ENCODE measurements at regions not wholly inside any gene's neighbourhood (a gene's known extent, or its start where the extent isn't known, plus 50 kb on each side); places are given as distances from the start of the nearest gene placed in this dataset.

DNA sequence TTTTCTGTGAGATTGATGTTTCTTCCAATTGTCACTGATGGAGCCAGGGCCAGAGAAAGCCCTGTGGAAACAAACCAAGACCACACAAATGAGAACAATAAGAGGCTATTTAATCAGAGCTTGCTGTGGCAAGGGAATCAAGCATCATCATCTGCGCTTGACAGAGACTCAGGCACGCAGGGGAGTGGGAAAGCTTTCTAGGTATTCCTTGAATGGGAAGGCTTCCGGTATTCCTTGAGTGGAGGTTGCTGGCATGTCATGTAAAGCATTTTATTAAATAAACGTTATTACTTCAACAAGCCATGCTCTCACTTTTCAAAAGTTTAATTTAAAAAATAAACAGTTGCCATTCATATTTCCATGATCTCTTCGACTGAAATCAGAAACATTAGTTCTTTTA lies 194.6 kb upstream of the SYT4 start:
- TF ChIP-seq, protein P1, sequence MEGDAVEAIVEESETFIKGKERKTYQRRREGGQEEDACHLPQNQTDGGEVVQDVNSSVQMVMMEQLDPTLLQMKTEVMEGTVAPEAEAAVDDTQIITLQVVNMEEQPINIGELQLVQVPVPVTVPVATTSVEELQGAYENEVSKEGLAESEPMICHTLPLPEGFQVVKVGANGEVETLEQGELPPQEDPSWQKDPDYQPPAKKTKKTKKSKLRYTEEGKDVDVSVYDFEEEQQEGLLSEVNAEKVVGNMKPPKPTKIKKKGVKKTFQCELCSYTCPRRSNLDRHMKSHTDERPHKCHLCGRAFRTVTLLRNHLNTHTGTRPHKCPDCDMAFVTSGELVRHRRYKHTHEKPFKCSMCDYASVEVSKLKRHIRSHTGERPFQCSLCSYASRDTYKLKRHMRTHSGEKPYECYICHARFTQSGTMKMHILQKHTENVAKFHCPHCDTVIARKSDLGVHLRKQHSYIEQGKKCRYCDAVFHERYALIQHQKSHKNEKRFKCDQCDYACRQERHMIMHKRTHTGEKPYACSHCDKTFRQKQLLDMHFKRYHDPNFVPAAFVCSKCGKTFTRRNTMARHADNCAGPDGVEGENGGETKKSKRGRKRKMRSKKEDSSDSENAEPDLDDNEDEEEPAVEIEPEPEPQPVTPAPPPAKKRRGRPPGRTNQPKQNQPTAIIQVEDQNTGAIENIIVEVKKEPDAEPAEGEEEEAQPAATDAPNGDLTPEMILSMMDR (conservative IDR thresholded peaks at IDR 0.05), result no peak

GRCh38 chr18:43481069-43481468 lies 203.8 kb upstream of the SYT4 start:
- H3K4me3 Mint-ChIP-seq, result no peak overlapping the region
- TF ChIP-seq, protein P1 (conservative IDR thresholded peaks at IDR 0.05), result no peak

More for the DNA sequence above, 194.6 kb upstream of the SYT4 start:
- Mint-ChIP-seq H3K36me3 (no peaks in the 10 kb centered on the region), H3K27me3 (no peaks in the 10 kb centered on the region), H3K27ac (no peak overlapping the region), H3K9me3 (no peaks in the 10 kb centered on the region), H3K4me1 (ENCODE audit: unreplicated experiment) (no peaks in the 10 kb centered on the region), H3K4me3 (no peak overlapping the region)
- DNase-seq (ENCODE audit: extremely low spot score, unreplicated experiment), result no peak

DNA sequence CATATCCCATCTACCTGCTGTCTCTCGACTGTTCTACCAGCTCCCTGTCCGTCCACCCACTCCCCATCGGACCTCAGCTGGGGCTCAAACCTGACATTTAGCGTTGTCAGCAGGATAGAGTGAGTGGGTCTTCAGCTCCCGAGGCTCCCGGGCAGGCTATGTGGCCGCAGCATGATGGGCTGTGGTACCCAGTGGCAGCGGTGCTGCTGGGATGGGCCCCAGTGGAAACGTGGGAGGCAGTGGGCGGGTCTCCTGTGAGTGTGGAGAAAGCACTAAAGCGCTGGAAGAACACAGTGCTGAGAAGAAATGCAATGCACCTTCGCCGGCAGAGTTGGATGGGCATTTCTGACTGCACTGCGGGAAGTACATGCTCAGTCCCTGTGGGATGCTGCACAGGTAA lies 204.8 kb upstream of the SYT4 start:
- DNase-seq (ENCODE audit: extremely low spot score, unreplicated experiment), result no peak
- Mint-ChIP-seq H3K27me3 (no peaks in the 10 kb centered on the region), H3K4me1 (ENCODE audit: unreplicated experiment) (peaks cover 5% of the 10 kb centered on the region), H3K9me3 (peaks cover 6% of the 10 kb centered on the region), H3K4me3 (no peak overlapping the region), H3K36me3 (no peaks in the 10 kb centered on the region), H3K27ac (no peak overlapping the region)
- TF ChIP-seq, protein P1 (conservative IDR thresholded peaks at IDR 0.05), result no peak

More at GRCh38 chr18:43481069-43481468, 203.8 kb upstream of the SYT4 start:
- Mint-ChIP-seq H3K27ac (no peak overlapping the region), H3K36me3 (no peaks in the 10 kb centered on the region), H3K4me1 (ENCODE audit: unreplicated experiment) (peaks cover 5% of the 10 kb centered on the region), H3K9me3 (peaks cover 6% of the 10 kb centered on the region), H3K27me3 (no peaks in the 10 kb centered on the region)
- DNase-seq (ENCODE audit: extremely low spot score, unreplicated experiment), result no peak

DNA sequence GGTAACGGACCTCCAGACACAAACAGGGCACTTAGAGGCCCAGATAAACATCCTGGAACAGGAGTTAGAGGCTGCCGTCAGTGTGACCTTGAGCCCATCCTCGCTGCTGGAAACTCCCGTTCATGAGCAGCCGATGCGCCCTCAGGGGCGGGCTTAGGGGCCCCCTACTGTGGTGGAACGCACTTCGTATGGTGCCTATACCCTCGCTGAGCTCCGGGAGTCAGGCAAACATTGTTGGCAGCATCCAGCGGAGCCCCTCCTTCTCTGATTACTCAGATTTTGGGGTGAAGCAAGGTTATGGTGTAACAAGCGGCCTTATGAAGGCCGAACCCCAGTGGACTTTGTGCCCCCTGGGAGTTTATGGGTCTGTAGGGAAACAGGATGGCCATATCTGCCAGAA lies 205.3 kb upstream of the SYT4 start:
- H3K4me1 Mint-ChIP-seq (ENCODE audit: unreplicated experiment), result peaks cover 5% of the 10 kb centered on the region
- peaks cover 6% of the 10 kb centered on the region for H3K9me3 Mint-ChIP-seq
- H3K27ac Mint-ChIP-seq, result no peak overlapping the region
- TF ChIP-seq, protein P1 (conservative IDR thresholded peaks at IDR 0.05), result no peak
- H3K4me3 Mint-ChIP-seq, result no peak overlapping the region
- DNase-seq (ENCODE audit: extremely low spot score, unreplicated experiment), result no peak
- H3K27me3 Mint-ChIP-seq, result no peaks in the 10 kb centered on the region
- no peaks in the 10 kb centered on the region for H3K36me3 Mint-ChIP-seq

- H3K36me3 Mint-ChIP-seq, result no peaks in the 10 kb centered on the region
- H3K27me3 Mint-ChIP-seq, result no peaks in the 10 kb centered on the region
- H3K27ac Mint-ChIP-seq, result no peak overlapping the region
- H3K9me3 Mint-ChIP-seq, result peaks cover 6% of the 10 kb centered on the region
- TF ChIP-seq, protein P1 (conservative IDR thresholded peaks at IDR 0.05), result no peak
- H3K4me1 Mint-ChIP-seq (ENCODE audit: unreplicated experiment), result peaks cover 5% of the 10 kb centered on the region
- H3K4me3 Mint-ChIP-seq, result no peak overlapping the region
- DNase-seq (ENCODE audit: extremely low spot score, unreplicated experiment), result no peak
Observed at GRCh38 chr18:43484710-43485109, 207.4 kb upstream of the SYT4 start.

GRCh38 chr18:43485545-43485963 lies 208.3 kb upstream of the SYT4 start:
- TF ChIP-seq, protein P1 (conservative IDR thresholded peaks at IDR 0.05), result no peak
- H3K4me1 Mint-ChIP-seq (ENCODE audit: unreplicated experiment), result peaks cover 5% of the 10 kb centered on the region
- no peak overlapping the region for H3K27ac Mint-ChIP-seq
- peaks cover 6% of the 10 kb centered on the region for H3K9me3 Mint-ChIP-seq
- H3K27me3 Mint-ChIP-seq, result no peaks in the 10 kb centered on the region
- no peak overlapping the region for H3K4me3 Mint-ChIP-seq
- no peak for DNase-seq (ENCODE audit: extremely low spot score, unreplicated experiment)
- no peaks in the 10 kb centered on the region for H3K36me3 Mint-ChIP-seq
